Adrenal gland (tissue), 9 donors: ENCODE measurements at regions not wholly inside any gene's neighbourhood (a gene's known extent, or its start where the extent isn't known, plus 50 kb on each side); places are given as distances from the start of the nearest gene placed in this dataset.
"Not testable (repeated sequence)": the region's sequence is repeated elsewhere in the genome, so short reads cannot be mapped to it uniquely, and the experiment has no call there.

ENCODE experiments used
- DNase-seq, 7 donors: peaks; one replicate each; pipeline ENCODE4 v3.0.0-alpha.2; 2019 to 2020
- H3K27ac ChIP-seq, 5 donors: fragments of 200-600 bp; sonication (generic) in 4 of 5; 1 replicate in 3 of 5; 2 replicates in 2 of 5; pipeline versions ENCODE4 v1.5.1 to v1.8.0; 2016 to 2020; ENCODE audit warnings: mild to moderate bottlenecking in 1 of 5
- H3K27me3 ChIP-seq: fragments of 200-600 bp; 2 replicates; pipeline ENCODE4 v1.8.0; 2021
- H3K36me3 ChIP-seq, 2 donors: fragments of 200-600 bp; replicated peaks in 1 of 2; 1 replicate in 1 of 2; 2 replicates in 1 of 2; pipeline versions ENCODE4 v1.5.1 to v1.8.0; 2018 to 2022
- H3K4me1 ChIP-seq, 2 donors: fragments of 200-600 bp; replicated peaks in 1 of 2; 1 replicate in 1 of 2; 2 replicates in 1 of 2; pipeline versions ENCODE4 v1.5.1 to v1.8.0; 2018 to 2021
- H3K4me3 ChIP-seq, 4 donors: fragments of 200-600 bp; sonication (generic) in 3 of 4; one replicate each; pipeline ENCODE4 v1.5.1; 2016 to 2018
- H3K9me3 ChIP-seq, 3 donors: fragments of 200-600 bp; sonication (generic) in 1 of 3; replicated peaks in 1 of 3; 1 replicate in 2 of 3; 2 replicates in 1 of 3; pipeline versions ENCODE4 v1.5.1 to v1.8.0; 2016 to 2021
- POLR2A ChIP-seq, 2 donors: fragments of 450-650 bp; IDR thresholded peaks; one replicate each; pipeline ENCODE4 v1.6.1; 2017; ENCODE audit warnings: antibody characterized with exemption in 2 of 2, mild to moderate bottlenecking in 2 of 2, moderate library complexity in 1 of 2
- WGBS, 4 donors: extraction: QIAGEN DNeasy Blood & Tissue Kit in 2 of 4; methylation state at CpG; one replicate each; pipeline versions ENCODE4 v1.1.5 to v1.1.7; 2013 to 2017; 5-methylcytosine and 5-hydroxymethylcytosine counted together
- intact Hi-C, 2 donors: fragments of 100-400 bp; cut with DNase I; formaldehyde crosslinking; loops; one replicate each; pipeline versions ENCODE4 v1.14.1 to v1.15.0; 2022 to 2023
- TF ChIP-seq, protein P1 (sequence below), 6 experiments: fragments of 450-650 bp in 4 of 6; fragments of 200-600 bp in 2 of 6; sonication (generic) in 1 of 6; IDR thresholded peaks; 1 replicate in 5 of 6; 2 replicates in 1 of 6; pipeline versions ENCODE4 v1.5.1 to v1.8.0; 2016 to 2021; ENCODE audit warnings: antibody characterized with exemption in 6 of 6, mild to moderate bottlenecking in 2 of 6, moderate library complexity in 1 of 6
- donor health status: healthy with polysubstance abuse.
- donor health status: Bipolar disorder and iron deficiency.
- donor health status: DM: yes; HTN: yes; CAD: no.
- donor health status: DM: no; HTN: no; CAD: no.
- donor health status: DM: no; HTN: no; CAD: no.

- Histone ChIP-seq H3K27me3 (no peaks in the 10 kb centered on the region), H3K4me1 (no peaks in the 10 kb centered on the region), H3K36me3 (no peaks in the 10 kb centered on the region), H3K4me3 (no peak overlapping the region), H3K27ac (no peak overlapping the region), H3K9me3 (no peaks in the 10 kb centered on the region)
- DNase-seq, result no peak
- intact Hi-C loops, result no loop called here
- no peak for TF ChIP-seq POLR2A (IDR thresholded peaks at IDR 0.05)
- TF ChIP-seq, protein P1, sequence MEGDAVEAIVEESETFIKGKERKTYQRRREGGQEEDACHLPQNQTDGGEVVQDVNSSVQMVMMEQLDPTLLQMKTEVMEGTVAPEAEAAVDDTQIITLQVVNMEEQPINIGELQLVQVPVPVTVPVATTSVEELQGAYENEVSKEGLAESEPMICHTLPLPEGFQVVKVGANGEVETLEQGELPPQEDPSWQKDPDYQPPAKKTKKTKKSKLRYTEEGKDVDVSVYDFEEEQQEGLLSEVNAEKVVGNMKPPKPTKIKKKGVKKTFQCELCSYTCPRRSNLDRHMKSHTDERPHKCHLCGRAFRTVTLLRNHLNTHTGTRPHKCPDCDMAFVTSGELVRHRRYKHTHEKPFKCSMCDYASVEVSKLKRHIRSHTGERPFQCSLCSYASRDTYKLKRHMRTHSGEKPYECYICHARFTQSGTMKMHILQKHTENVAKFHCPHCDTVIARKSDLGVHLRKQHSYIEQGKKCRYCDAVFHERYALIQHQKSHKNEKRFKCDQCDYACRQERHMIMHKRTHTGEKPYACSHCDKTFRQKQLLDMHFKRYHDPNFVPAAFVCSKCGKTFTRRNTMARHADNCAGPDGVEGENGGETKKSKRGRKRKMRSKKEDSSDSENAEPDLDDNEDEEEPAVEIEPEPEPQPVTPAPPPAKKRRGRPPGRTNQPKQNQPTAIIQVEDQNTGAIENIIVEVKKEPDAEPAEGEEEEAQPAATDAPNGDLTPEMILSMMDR (IDR thresholded peaks at IDR 0.05), result no peak
- WGBS, 4 donors, result 85 to 89% (median 87%) methylated on average over 7 of the region's 7 CpGs
These were observed 717.2 kb downstream of the TRIB2 start for GRCh38 chr2:13433954-13434353.

GRCh38 chr2:13443554-13444261 lies 727.0 kb downstream of the TRIB2 start:
- H3K27me3 ChIP-seq, H3K4me3 ChIP-seq, H3K36me3 ChIP-seq, H3K27ac ChIP-seq, H3K9me3 ChIP-seq, H3K4me1 ChIP-seq, intact Hi-C loops, DNase-seq: not testable (repeated sequence)
- 32 to 40% (median 34%) methylated on average over 4 of the region's 4 CpGs for WGBS, 4 donors

DNA sequence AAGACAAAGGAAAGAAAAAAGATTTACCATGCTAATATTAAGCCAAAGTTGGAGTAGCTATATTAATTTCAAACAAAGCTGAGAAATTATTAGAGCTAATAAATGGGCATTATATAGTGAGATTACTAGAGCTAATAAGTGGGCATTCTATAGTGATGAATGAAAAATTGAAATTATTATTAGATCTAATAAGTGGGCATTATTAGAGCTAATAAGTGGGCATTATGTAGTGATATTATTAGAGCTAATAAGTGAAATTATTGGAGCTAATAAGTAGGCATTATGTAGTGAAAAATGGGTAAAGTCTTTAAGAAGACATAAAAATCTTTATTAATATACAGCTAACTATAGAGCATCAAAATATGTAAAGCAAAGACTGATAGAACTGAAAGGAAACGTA lies 745.7 kb downstream of the TRIB2 start:
- H3K36me3 ChIP-seq, result no peaks in the 10 kb centered on the region
- H3K27ac ChIP-seq, result no peak overlapping the region
- no peak for DNase-seq
- H3K9me3 ChIP-seq, result no peaks in the 10 kb centered on the region
- 46 to 63% (median 57%) methylated on average over 1 of the region's 1 CpG for WGBS, 4 donors
- H3K27me3 ChIP-seq, result no peaks in the 10 kb centered on the region
- intact Hi-C loops, result no loop called here
- H3K4me1 ChIP-seq, result no peaks in the 10 kb centered on the region
- TF ChIP-seq, protein P1 (IDR thresholded peaks at IDR 0.05), result no peak
- no peak for TF ChIP-seq POLR2A (IDR thresholded peaks at IDR 0.05)
- no peak overlapping the region for H3K4me3 ChIP-seq

- Histone ChIP-seq H3K36me3 (no peaks in the 10 kb centered on the region), H3K4me1 (no peaks in the 10 kb centered on the region), H3K27me3 (no peaks in the 10 kb centered on the region), H3K27ac (no peak overlapping the region), H3K9me3 (no peaks in the 10 kb centered on the region), H3K4me3 (no peak overlapping the region)
- 41 to 65% (median 52%) methylated on average over 2 of the region's 2 CpGs for WGBS, 4 donors
- intact Hi-C loops, result no loop called here
- no peak for TF ChIP-seq POLR2A (IDR thresholded peaks at IDR 0.05)
- TF ChIP-seq, protein P1 (IDR thresholded peaks at IDR 0.05), result no peak
- no peak for DNase-seq
These were observed 749.3 kb downstream of the TRIB2 start for GRCh38 chr2:13466076-13466475.

GRCh38 chr2:13474538-13474937 lies 757.8 kb downstream of the TRIB2 start:
- Histone ChIP-seq H3K27me3 (no peaks in the 10 kb centered on the region), H3K4me1 (no peaks in the 10 kb centered on the region), H3K9me3 (no peaks in the 10 kb centered on the region), H3K36me3 (no peaks in the 10 kb centered on the region), H3K4me3 (no peak overlapping the region), H3K27ac (no peak overlapping the region)
- DNase-seq, result no peak
- TF ChIP-seq, protein P1 (IDR thresholded peaks at IDR 0.05), result no peak
- TF ChIP-seq POLR2A (IDR thresholded peaks at IDR 0.05), result no peak
- WGBS, 4 donors, result 45 to 62% (median 54%) methylated on average over 4 of the region's 4 CpGs
- intact Hi-C loops, result no loop called here
